Progenitor cell of endocrine pancreas (in vitro differentiated cells): ENCODE measurements at regions not wholly inside any gene's neighbourhood (a gene's known extent, or its start where the extent isn't known, plus 50 kb on each side); places are given as distances from the start of the nearest gene placed in this dataset.

Experiments used
- DNase-seq: peaks from one replicate; pipeline ENCODE4 v3.0.0; 2021; ENCODE audit warnings: low spot score; ENCODE audit not compliant: unreplicated experiment
- H3K27ac Mint-ChIP-seq: 2 replicates; pipeline ENCODE4 v1.8.0; 2021; ENCODE audit warnings: mild to moderate bottlenecking, moderate library complexity, mixed read lengths
- H3K27me3 Mint-ChIP-seq: 2 replicates; pipeline ENCODE4 v1.8.0; 2021; ENCODE audit warnings: mixed read lengths
- H3K36me3 Mint-ChIP-seq: 2 replicates; pipeline ENCODE4 v1.8.0; 2022; ENCODE audit warnings: mixed read lengths; ENCODE audit not compliant: insufficient read depth
- H3K4me1 Mint-ChIP-seq: 2 replicates; pipeline ENCODE4 v1.8.0; 2021; ENCODE audit warnings: low read depth, mixed read lengths
- H3K4me3 Mint-ChIP-seq: 2 replicates; pipeline ENCODE4 v1.8.0; 2021; ENCODE audit warnings: low read depth, mild to moderate bottlenecking, moderate library complexity, mixed read lengths
- H3K9me3 Mint-ChIP-seq: 2 replicates; pipeline ENCODE4 v1.8.0; 2021; ENCODE audit warnings: low read depth, mixed read lengths
- TF ChIP-seq, protein P1 (sequence below): fragments of 200-600 bp; sonication (generic); IDR thresholded peaks from one replicate; pipeline ENCODE4 v1.5.0; 2021; ENCODE audit warnings: antibody characterized with exemption, mild to moderate bottlenecking; ENCODE audit not compliant: unreplicated experiment

DNA sequence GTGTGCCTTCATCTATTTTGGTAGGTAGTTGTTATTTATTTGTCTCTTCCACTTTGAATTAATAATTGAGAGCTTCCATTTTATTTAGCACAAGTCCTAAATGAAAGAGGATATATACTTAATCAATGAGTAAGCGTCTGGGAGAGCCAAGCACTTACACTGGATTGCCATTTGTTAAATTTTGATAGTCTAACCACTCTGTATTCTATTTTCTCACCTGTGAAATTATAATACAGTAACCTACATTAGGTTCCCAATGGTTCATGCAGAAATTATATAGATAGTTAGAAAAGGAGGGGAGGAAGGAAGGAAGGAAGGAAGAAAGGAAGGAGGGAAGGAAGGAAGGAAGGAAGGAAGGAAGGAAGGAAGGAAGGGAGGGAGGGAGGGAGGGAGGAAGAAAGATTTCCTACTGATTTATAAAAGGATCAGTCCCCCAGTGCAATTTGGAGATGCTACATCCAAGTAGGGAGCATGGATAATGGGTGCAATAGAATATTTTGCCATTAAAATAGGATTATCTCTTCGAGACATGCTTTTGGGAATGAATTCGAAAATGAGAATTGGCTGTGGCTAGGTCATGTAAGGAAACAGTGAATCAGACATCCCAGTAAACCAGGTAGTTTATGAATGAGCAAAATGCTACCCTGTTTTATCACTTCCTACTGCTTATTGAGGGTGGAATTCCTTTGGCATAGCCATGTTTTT lies 239.8 kb downstream of the PCDH7 start:
- TF ChIP-seq, protein P1, sequence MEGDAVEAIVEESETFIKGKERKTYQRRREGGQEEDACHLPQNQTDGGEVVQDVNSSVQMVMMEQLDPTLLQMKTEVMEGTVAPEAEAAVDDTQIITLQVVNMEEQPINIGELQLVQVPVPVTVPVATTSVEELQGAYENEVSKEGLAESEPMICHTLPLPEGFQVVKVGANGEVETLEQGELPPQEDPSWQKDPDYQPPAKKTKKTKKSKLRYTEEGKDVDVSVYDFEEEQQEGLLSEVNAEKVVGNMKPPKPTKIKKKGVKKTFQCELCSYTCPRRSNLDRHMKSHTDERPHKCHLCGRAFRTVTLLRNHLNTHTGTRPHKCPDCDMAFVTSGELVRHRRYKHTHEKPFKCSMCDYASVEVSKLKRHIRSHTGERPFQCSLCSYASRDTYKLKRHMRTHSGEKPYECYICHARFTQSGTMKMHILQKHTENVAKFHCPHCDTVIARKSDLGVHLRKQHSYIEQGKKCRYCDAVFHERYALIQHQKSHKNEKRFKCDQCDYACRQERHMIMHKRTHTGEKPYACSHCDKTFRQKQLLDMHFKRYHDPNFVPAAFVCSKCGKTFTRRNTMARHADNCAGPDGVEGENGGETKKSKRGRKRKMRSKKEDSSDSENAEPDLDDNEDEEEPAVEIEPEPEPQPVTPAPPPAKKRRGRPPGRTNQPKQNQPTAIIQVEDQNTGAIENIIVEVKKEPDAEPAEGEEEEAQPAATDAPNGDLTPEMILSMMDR = no peak
- Mint-ChIP-seq H3K27me3 (no peaks in the 10 kb centered on the region), H3K9me3 (no peaks in the 10 kb centered on the region), H3K4me3 (no peak overlapping the region), H3K27ac (no peak overlapping the region), H3K36me3 (no peaks in the 10 kb centered on the region), H3K4me1 (no peaks in the 10 kb centered on the region)
- DNase-seq = no peak

DNA sequence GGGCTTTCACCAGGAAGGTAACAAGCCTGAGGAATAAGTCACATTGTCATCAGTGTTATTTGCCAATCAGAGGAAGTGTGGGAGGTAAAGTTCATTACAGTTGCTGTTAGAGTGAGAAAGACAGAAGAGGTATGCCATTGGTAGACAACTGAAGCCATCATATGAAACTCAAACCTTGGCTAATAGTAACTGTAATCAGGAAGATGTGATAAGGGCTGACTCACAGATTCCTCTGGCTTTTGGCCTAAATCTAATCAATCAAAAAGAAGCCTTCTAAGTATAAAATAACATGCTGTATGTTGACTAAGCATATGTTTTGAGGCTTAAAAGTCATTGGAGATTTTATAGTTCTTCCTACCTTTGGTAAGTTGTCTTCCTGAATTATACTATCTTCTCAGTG lies 242.8 kb downstream of the PCDH7 start:
- no peak overlapping the region for H3K4me3 Mint-ChIP-seq
- H3K4me1 Mint-ChIP-seq = no peaks in the 10 kb centered on the region
- H3K27me3 Mint-ChIP-seq = no peaks in the 10 kb centered on the region
- no peak overlapping the region for H3K27ac Mint-ChIP-seq
- no peaks in the 10 kb centered on the region for H3K9me3 Mint-ChIP-seq
- DNase-seq = no peak
- H3K36me3 Mint-ChIP-seq = no peaks in the 10 kb centered on the region
- TF ChIP-seq, protein P1 = no peak

DNA sequence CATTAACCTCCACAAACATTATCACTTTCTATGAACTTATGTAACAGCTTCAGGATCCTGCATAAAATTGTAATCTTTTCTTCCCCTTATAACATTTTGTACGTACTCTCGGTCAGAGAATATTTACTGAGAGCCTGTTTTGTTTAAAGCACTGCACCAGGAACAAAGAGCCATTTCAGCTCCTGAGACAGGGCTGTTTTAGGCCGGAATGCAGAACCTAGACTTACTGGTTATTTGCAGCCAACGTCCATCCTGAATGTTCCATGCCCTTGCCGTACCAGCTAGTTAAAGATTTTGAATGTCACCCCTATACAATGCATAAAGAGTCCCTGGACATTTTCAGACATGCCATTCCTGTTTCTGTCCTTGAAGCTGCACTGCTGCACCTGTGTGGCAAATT lies 248.8 kb downstream of the PCDH7 start:
- DNase-seq = no peak
- peak overlapping the region; percentile 30 for H3K27ac Mint-ChIP-seq
- H3K27me3 Mint-ChIP-seq = no peaks in the 10 kb centered on the region
- TF ChIP-seq, protein P1 = no peak
- no peak overlapping the region for H3K4me3 Mint-ChIP-seq
- peaks cover 6% of the 10 kb centered on the region for H3K4me1 Mint-ChIP-seq
- H3K36me3 Mint-ChIP-seq = no peaks in the 10 kb centered on the region
- no peaks in the 10 kb centered on the region for H3K9me3 Mint-ChIP-seq

GRCh38 chr4:30972542-30972941 lies 252.4 kb downstream of the PCDH7 start:
- no peak for DNase-seq
- Mint-ChIP-seq H3K9me3 (no peaks in the 10 kb centered on the region), H3K4me1 (peaks cover 6% of the 10 kb centered on the region), H3K36me3 (no peaks in the 10 kb centered on the region), H3K27ac (no peak overlapping the region), H3K27me3 (no peaks in the 10 kb centered on the region), H3K4me3 (no peak overlapping the region)
- TF ChIP-seq, protein P1 = no peak

DNA sequence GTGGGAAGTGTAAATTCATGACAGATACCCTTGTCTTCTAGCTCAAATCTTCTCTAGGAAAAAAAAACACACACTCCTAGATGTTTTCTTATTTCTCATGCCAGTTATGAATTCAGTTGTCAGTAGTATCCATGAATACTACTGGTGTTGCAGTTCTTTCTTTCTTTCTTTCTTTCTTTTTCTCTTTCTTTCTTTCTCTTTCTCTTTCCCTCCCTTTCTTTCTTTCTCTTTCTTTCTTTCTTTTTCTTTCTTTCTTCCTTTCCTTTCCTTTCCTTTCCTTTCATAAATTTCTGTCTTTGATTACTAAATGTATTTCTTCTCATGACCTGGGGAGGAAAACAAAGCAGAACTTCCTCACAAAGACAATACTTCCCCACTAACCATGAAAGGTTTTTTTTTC lies 253.8 kb downstream of the PCDH7 start:
- H3K27me3 Mint-ChIP-seq = no peaks in the 10 kb centered on the region
- no peak overlapping the region for H3K27ac Mint-ChIP-seq
- H3K4me1 Mint-ChIP-seq = peaks cover 3% of the 10 kb centered on the region
- TF ChIP-seq, protein P1 = no peak
- H3K36me3 Mint-ChIP-seq = no peaks in the 10 kb centered on the region
- no peaks in the 10 kb centered on the region for H3K9me3 Mint-ChIP-seq
- H3K4me3 Mint-ChIP-seq = no peak overlapping the region
- DNase-seq = no peak
